HG02759 (cell line): ENCODE measurements at regions not wholly inside any gene's neighbourhood (a gene's known extent, or its start where the extent isn't known, plus 50 kb on each side); places are given as distances from the start of the nearest gene placed in this dataset.

Experiments used
- ATAC-seq: cut with Tn5 transposase; IDR thresholded peaks from one replicate; pipeline ENCODE4 v1.9.1; 2021; ENCODE audit warnings: mild to moderate bottlenecking, moderate library complexity; ENCODE audit not compliant: unreplicated experiment

DNA sequence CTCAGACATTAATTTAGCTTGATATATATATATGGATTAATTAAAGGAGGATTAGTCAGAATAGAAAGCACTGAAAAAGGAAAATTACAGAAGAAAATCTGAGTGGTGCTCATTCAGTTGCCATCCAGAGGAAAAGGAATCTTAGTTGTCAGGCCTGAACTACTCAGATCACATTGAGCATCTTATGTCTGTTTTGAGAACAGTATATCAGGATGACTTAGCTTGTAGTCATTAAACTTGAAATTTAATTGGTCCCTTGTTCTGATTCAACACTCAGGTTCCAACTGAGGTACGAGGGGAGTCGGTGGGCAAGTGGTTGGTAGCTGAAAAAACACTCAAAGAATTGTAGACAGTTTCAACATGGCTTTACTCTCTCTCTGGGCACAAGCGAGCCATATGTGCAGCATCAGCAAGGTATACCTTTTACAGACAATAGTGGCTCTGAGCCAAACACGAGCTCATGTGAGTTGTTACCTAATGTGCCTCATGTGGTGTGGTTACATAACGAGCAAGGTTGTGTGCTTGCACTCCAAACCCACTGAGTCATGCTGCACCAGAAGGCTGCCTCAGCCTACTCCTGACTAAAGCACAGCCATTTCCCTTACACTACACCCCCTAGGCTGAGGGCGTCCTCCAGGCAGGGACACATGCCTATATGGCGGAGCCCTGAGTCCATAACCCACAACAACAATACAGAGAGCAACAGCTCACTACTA is 73.0 kb upstream of the HMGN3 start:
- no peak for ATAC-seq

DNA sequence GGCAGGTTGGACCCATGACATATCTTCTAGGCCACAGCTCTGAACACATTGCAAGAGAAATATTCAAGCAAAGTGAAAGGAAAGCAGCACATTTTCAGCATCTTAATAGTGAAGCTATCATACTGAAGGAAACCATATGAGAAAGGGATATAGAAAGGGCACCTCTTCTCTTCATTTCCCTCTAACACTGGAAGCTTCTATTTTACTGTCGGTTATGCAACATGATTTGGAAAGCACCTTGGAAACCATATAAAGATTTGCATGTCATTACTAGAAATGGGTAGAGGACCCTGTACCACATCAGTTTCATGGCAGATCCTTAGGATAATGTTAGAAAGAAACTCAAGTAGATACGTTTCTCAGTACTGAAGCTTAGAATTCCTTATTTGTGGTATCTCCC is 70.5 kb upstream of the HMGN3 start:
- ATAC-seq, result no peak

DNA sequence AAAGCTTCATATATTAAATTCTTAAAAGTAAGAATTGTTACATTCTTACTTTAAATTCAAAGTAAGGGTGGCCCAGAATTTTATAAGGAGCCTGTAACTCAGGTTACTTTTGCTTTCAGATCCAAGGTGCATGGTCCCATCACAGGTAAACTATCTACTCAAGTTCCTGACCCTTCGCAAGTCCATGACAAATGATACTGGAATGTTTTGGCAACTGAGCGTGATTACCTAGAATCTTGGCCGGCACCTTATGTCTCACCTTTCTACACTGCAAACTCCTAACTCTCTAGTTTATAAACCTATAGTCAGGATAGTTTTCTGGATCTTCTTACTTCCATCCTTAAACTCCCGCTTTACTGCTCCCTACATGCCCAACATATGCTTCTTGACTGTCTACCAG is 67.9 kb upstream of the HMGN3 start:
- ATAC-seq, result no peak

DNA sequence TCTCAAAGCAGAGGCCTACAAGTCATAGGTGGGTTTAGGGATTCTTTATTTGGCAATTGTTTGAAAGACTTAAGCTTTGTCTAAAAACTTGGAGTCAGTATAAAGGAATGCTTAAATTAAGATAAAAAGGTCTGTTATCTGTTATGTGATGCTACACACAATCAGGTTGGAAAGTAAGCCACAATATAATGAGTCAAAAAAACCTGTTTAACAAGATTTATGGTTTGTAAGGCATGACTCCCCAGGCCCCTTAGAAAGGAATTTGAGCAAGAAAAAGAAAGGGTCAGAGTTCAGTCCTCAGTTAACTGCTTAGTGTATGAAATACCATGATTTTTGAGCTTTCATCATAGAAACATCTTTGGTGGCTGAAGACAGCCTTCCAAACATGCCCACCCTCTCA is 66.8 kb upstream of the HMGN3 start:
- no peak for ATAC-seq

DNA sequence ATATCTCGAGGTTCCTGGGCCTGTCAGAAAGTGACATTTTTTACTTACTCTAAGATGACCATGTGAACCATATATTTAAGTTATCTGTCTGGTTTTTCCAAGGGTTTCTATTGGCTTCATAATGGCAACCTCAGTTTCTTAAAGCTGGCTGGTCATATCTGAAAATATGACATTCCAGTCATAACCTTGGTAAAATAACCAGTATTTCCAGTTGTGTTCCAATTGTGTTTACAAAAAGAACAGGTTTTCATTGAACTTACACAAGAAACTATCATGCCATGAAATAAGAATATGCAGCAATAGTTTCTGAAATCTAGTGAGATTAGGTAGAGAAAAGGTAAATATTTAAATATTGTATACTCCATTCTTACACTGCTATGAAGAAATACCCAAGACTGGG is 61.7 kb upstream of the HMGN3 start:
- ATAC-seq, result no peak
